CD14-positive monocyte (primary cell): ENCODE measurements at regions not wholly inside any gene's neighbourhood (a gene's known extent, or its start where the extent isn't known, plus 50 kb on each side); places are given as distances from the start of the nearest gene placed in this dataset.

Experiments
- DNase-seq, 3 donors: peaks; one replicate each; pipeline ENCODE4 v3.0.0-alpha.2; 2011 to 2022
- H2AFZ ChIP-seq: 2 replicates; pipeline ENCODE4 v1.6.0; 2012; ENCODE audit warnings: mild to moderate bottlenecking, low read depth, low read length, inconsistent platforms; ENCODE audit not compliant: insufficient read depth, poor library complexity, severe bottlenecking
- H3K27ac ChIP-seq, 2 donors: 1 replicate in 1 of 2; 2 replicates in 1 of 2; pipeline ENCODE4 v1.5.1; 2012 to 2013; ENCODE audit warnings: low read length in 2 of 2, control low read depth in 1 of 2, inconsistent platforms in 1 of 2, low read depth in 1 of 2, mild to moderate bottlenecking in 1 of 2
- H3K27me3 ChIP-seq, 2 donors: one replicate each; pipeline versions ENCODE4 v1.6.0 to v1.6.1; 2011 to 2013; ENCODE audit warnings: low read length in 2 of 2; ENCODE audit not compliant: control insufficient read depth in 2 of 2, insufficient read depth in 2 of 2
- H3K36me3 ChIP-seq, 2 donors: replicated peaks in 1 of 2; 1 replicate in 1 of 2; 2 replicates in 1 of 2; pipeline versions ENCODE4 v1.5.1 to v1.6.1; 2012 to 2013; ENCODE audit warnings: low read length in 2 of 2, control low read depth in 1 of 2, inconsistent platforms in 1 of 2, mild to moderate bottlenecking in 1 of 2; ENCODE audit not compliant: insufficient read depth in 2 of 2, control insufficient read depth in 1 of 2
- H3K4me1 ChIP-seq, 2 donors: 1 replicate in 1 of 2; 2 replicates in 1 of 2; pipeline versions ENCODE4 v1.5.1 to v1.6.1; 2012 to 2013; ENCODE audit warnings: low read length in 2 of 2, control low read depth in 1 of 2, inconsistent platforms in 1 of 2, mild to moderate bottlenecking in 1 of 2, moderate library complexity in 1 of 2; ENCODE audit not compliant: insufficient read depth in 2 of 2, control insufficient read depth in 1 of 2
- H3K4me2 ChIP-seq: replicated peaks from 2 replicates; pipeline ENCODE3; 2012; ENCODE audit warnings: low read length, moderate library complexity, mild to moderate bottlenecking; ENCODE audit not compliant: poor library complexity, severe bottlenecking; ENCODE audit errors: extremely low read depth
- H3K4me3 ChIP-seq, 3 experiments: fragments of 200-600 bp in 1 of 3; sonication (generic) in 1 of 3; replicated peaks in 1 of 3; 1 replicate in 2 of 3; 2 replicates in 1 of 3; pipeline ENCODE4 v1.5.1; 2011 to 2013; ENCODE audit warnings: low read length in 3 of 3, mild to moderate bottlenecking in 3 of 3, control low read depth in 2 of 3, low read depth in 2 of 3, inconsistent platforms in 1 of 3, moderate library complexity in 1 of 3
- H3K79me2 ChIP-seq: 2 replicates; pipeline ENCODE4 v1.6.0; 2012; ENCODE audit warnings: mild to moderate bottlenecking, control low read depth, inconsistent platforms, low read length, moderate library complexity; ENCODE audit not compliant: insufficient read depth
- H3K9ac ChIP-seq: 2 replicates; pipeline ENCODE4 v1.6.0; 2017; ENCODE audit warnings: low read length, mild to moderate bottlenecking; ENCODE audit not compliant: insufficient read depth, poor library complexity, severe bottlenecking
- H3K9me3 ChIP-seq, 2 donors: replicated peaks in 1 of 2; 1 replicate in 1 of 2; 2 replicates in 1 of 2; pipeline versions ENCODE4 v1.5.1 to v1.6.1; 2012 to 2013; ENCODE audit warnings: low read length in 2 of 2, control low read depth in 1 of 2; ENCODE audit not compliant: control insufficient read depth in 1 of 2, insufficient read depth in 1 of 2
- H4K20me1 ChIP-seq: 2 replicates; pipeline ENCODE4 v1.6.0; 2012; ENCODE audit warnings: mild to moderate bottlenecking, low read length, control low read depth, moderate library complexity; ENCODE audit not compliant: insufficient read depth
- H3K27ac Mint-ChIP-seq, 7 donors: one replicate each; pipeline ENCODE4 v1.8.0; 2020; ENCODE audit warnings: mild to moderate bottlenecking in 7 of 7, mixed read lengths in 7 of 7, moderate library complexity in 6 of 7, inconsistent platforms in 2 of 7
- H3K27me3 Mint-ChIP-seq, 3 donors: one replicate each; pipeline ENCODE4 v1.8.0; 2021 to 2022; ENCODE audit warnings: low read depth in 3 of 3, mild to moderate bottlenecking in 3 of 3, mixed read lengths in 3 of 3, moderate library complexity in 3 of 3, inconsistent platforms in 1 of 3
- H3K36me3 Mint-ChIP-seq, 2 donors: one replicate each; pipeline ENCODE4 v1.8.0; 2020; ENCODE audit warnings: mixed read lengths in 2 of 2, inconsistent platforms in 1 of 2, mild to moderate bottlenecking in 1 of 2
- H3K4me1 Mint-ChIP-seq: one replicate; pipeline ENCODE4 v1.8.0; 2020; ENCODE audit warnings: mild to moderate bottlenecking, mixed read lengths
- H3K4me3 Mint-ChIP-seq, 2 donors: one replicate each; pipeline ENCODE4 v1.8.0; 2020; ENCODE audit warnings: mild to moderate bottlenecking in 2 of 2, mixed read lengths in 2 of 2, moderate library complexity in 1 of 2
- H3K9me3 Mint-ChIP-seq, 7 donors: one replicate each; pipeline ENCODE4 v1.8.0; 2020 to 2022; ENCODE audit warnings: mixed read lengths in 7 of 7, mild to moderate bottlenecking in 6 of 7, moderate library complexity in 6 of 7, inconsistent platforms in 2 of 7
- CTCF ChIP-seq: fragments of 200-600 bp; IDR thresholded peaks from one replicate; pipeline ENCODE4 v1.8.0; 2022; ENCODE audit warnings: antibody characterized with exemption, mild to moderate bottlenecking
- WGBS: methylation state at CpG from one replicate; pipeline ENCODE4 v1.1.5; 2013; ENCODE audit warnings: missing lambda C conversion rate; ENCODE audit not compliant: insufficient coverage; 5-methylcytosine and 5-hydroxymethylcytosine counted together
- intact Hi-C, 2 donors: fragments of 100-400 bp; cut with micrococcal nuclease; formaldehyde crosslinking; loops; one replicate each; pipeline versions ENCODE4 v1.15.0 to v1.15.1; 2023

- Histone ChIP-seq H3K27ac (no peak overlapping the region), H3K9ac (no peak overlapping the region), H3K27me3 (no peaks in the 10 kb centered on the region), H3K36me3 (no peaks in the 10 kb centered on the region), H3K9me3 (no peaks in the 10 kb centered on the region), H2AFZ (no peak overlapping the region), H3K4me2 (no peak overlapping the region), H4K20me1 (no peaks in the 10 kb centered on the region), H3K4me1 (no peaks in the 10 kb centered on the region), H3K79me2 (no peaks in the 10 kb centered on the region), H3K4me3 (no peak overlapping the region)
- Mint-ChIP-seq H3K36me3 (no peaks in the 10 kb centered on the region), H3K27ac (no peak overlapping the region), H3K27me3 (no peaks in the 10 kb centered on the region), H3K4me3 (no peak overlapping the region), H3K9me3 (peaks cover 0 to 4% (median 2%) of the 10 kb centered on the region in 7 donors), H3K4me1 (no peaks in the 10 kb centered on the region)
- WGBS, result 71% methylated on average over 1 of the region's 2 CpGs
- TF ChIP-seq CTCF, result no peak
- DNase-seq, result no peak
- intact Hi-C loops, result no loop called here
Observed at GRCh38 chr5:118165619-118166018, 822.7 kb downstream of the DTWD2 start.

DNA sequence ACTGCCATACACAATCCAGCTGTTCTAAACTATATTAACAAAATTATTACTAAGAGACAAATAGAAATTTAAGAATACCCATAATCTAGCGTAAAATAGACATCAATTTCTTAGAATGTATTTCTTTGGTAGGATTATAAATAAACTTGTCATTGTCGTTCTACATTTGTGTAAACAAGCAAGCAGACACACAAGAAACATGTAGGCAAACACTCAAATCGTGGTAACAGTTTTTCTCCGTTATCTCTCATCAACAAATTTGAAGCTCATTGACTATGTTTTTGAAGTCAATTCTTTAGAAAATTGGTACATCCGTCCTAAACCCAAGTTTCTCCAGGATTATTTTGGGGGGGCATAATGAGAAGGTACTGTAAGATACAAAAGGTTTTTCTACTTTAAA, 832.2 kb downstream of the DTWD2 start:
- DNase-seq, result no peak
- Mint-ChIP-seq H3K27ac (no peak overlapping the region), H3K4me1 (no peaks in the 10 kb centered on the region)

More for the DNA sequence above, 832.2 kb downstream of the DTWD2 start:
- H3K4me3 Mint-ChIP-seq, result no peak overlapping the region
- H3K9ac ChIP-seq, result no peak overlapping the region
- TF ChIP-seq CTCF, result no peak
- intact Hi-C loops, result no loop called here
- no peak overlapping the region for H3K4me3 ChIP-seq
- no peaks in the 10 kb centered on the region for H3K4me1 ChIP-seq
- H3K27ac ChIP-seq, result no peak overlapping the region
- no peaks in the 10 kb centered on the region for H3K27me3 ChIP-seq
- no peaks in the 10 kb centered on the region for H3K79me2 ChIP-seq
- H3K4me2 ChIP-seq, result no peak overlapping the region
- H3K9me3 Mint-ChIP-seq, result peaks cover 0 to 8% (median 0%) of the 10 kb centered on the region in 7 donors
- no peaks in the 10 kb centered on the region for H3K36me3 ChIP-seq
- WGBS, result 80% methylated on average over 1 of the region's 5 CpGs
- H3K9me3 ChIP-seq, result no peaks in the 10 kb centered on the region
- no peaks in the 10 kb centered on the region for H3K36me3 Mint-ChIP-seq
- H4K20me1 ChIP-seq, result no peaks in the 10 kb centered on the region
- H2AFZ ChIP-seq, result no peak overlapping the region
- H3K27me3 Mint-ChIP-seq, result no peaks in the 10 kb centered on the region
